Transverse colon (tissue), 4 donors: ENCODE measurements at regions not wholly inside any gene's neighbourhood (a gene's known extent, or its start where the extent isn't known, plus 50 kb on each side); places are given as distances from the start of the nearest gene placed in this dataset.
A peak's percentile ranks its signal among the peaks of the same experiment; 100 is the strongest.

Experiments used
- DNase-seq: peaks from one replicate; pipeline ENCODE4 v3.0.0-alpha.2; 2019
- H3K27ac ChIP-seq, 4 donors: fragments of 200-600 bp; sonication (generic); 2 replicates each; pipeline ENCODE4 v1.5.1; 2016 to 2018; ENCODE audit warnings: inconsistent platforms in 4 of 4
- H3K27me3 ChIP-seq: fragments of 200-600 bp; sonication (generic); 2 replicates; pipeline ENCODE4 v1.5.1; 2017; ENCODE audit warnings: inconsistent platforms
- H3K36me3 ChIP-seq, 4 donors: fragments of 200-600 bp; sonication (generic); 2 replicates each; pipeline ENCODE4 v1.5.1; 2017 to 2019; ENCODE audit warnings: inconsistent platforms in 4 of 4
- H3K4me1 ChIP-seq, 4 donors: fragments of 200-600 bp; sonication (generic); 2 replicates each; pipeline ENCODE4 v1.5.1; 2017 to 2020; ENCODE audit warnings: inconsistent platforms in 4 of 4
- H3K4me3 ChIP-seq, 4 donors: fragments of 200-600 bp; sonication (generic); 1 replicate in 1 of 4; 2 replicates in 3 of 4; pipeline versions ENCODE4 v1.5.1 to v1.6.1; 2017 to 2019; ENCODE audit warnings: inconsistent platforms in 4 of 4
- H3K9me3 ChIP-seq, 2 donors: fragments of 200-600 bp; sonication (generic); 2 replicates each; pipeline ENCODE4 v1.5.1; 2017 to 2019; ENCODE audit warnings: inconsistent platforms in 2 of 2
- CTCF ChIP-seq, 5 experiments: fragments of 200-600 bp in 3 of 5; fragments of 450-650 bp in 2 of 5; sonication (generic) in 3 of 5; IDR thresholded peaks; 1 replicate in 2 of 5; 2 replicates in 3 of 5; pipeline ENCODE4 v1.5.1; 2016 to 2017; ENCODE audit warnings: antibody characterized with exemption in 5 of 5, inconsistent platforms in 3 of 5, mild to moderate bottlenecking in 2 of 5, moderate library complexity in 1 of 5
- EP300 ChIP-seq: sonication (generic); formaldehyde crosslinking; IDR thresholded peaks from one replicate; pipeline ENCODE4 v1.6.1; 2017; ENCODE audit warnings: antibody characterized with exemption, low read depth
- POLR2A ChIP-seq: fragments of 450-650 bp; IDR thresholded peaks from one replicate; pipeline ENCODE4 v1.6.1; 2016; ENCODE audit warnings: antibody characterized with exemption, mild to moderate bottlenecking, moderate library complexity
- POLR2AphosphoS5 ChIP-seq, 3 donors: sonication (generic); formaldehyde crosslinking; IDR thresholded peaks; one replicate each; pipeline ENCODE4 v1.6.1; 2016; ENCODE audit warnings: antibody characterized with exemption in 3 of 3
- WGBS, 2 donors: methylation state at CpG; one replicate each; pipeline ENCODE4 v1.1.5; 2018; ENCODE audit warnings: low coverage in 1 of 2; 5-methylcytosine and 5-hydroxymethylcytosine counted together
- in situ Hi-C, 4 donors: fragments of 200-750 bp; cut with MboI; loops; one replicate each; pipeline versions ENCODE4 v1.15.0 to v1.15.1; 2017; ENCODE audit warnings: low sequenced_read_pairs in 3 of 4, low pct_ligation_motif_present in 1 of 4, low pct_unique_long_range_greater_than_20kb in 1 of 4
- intact Hi-C: fragments of 100-400 bp; cut with DNase I; formaldehyde crosslinking; loops from one replicate; pipeline ENCODE4 v1.15.1; 2023; ENCODE audit warnings: low total_unique reads

- no peak for DNase-seq
- in situ Hi-C loops, result no loop called here
- 33 to 44% methylated on average over 1 to 2 of the region's 2 CpGs for WGBS, 2 donors
- TF ChIP-seq POLR2AphosphoS5 (IDR thresholded peaks at IDR 0.05), result no peak
- TF ChIP-seq EP300, result no peak
- TF ChIP-seq POLR2A, result no peak
- no peak for TF ChIP-seq CTCF (IDR thresholded peaks at IDR 0.05)
- intact Hi-C loops, result no loop called here
- Histone ChIP-seq H3K36me3 (no peaks in the 10 kb centered on the region), H3K27me3 (no peaks in the 10 kb centered on the region), H3K9me3 (no peaks in the 10 kb centered on the region), H3K4me1 (peaks cover 0 to 7% (median 2%) of the 10 kb centered on the region in 4 donors), H3K27ac (no peak overlapping the region), H3K4me3 (no peak overlapping the region)
Observed at GRCh38 chr6:21478411-21478810, 115.1 kb upstream of the SOX4 start.

DNA sequence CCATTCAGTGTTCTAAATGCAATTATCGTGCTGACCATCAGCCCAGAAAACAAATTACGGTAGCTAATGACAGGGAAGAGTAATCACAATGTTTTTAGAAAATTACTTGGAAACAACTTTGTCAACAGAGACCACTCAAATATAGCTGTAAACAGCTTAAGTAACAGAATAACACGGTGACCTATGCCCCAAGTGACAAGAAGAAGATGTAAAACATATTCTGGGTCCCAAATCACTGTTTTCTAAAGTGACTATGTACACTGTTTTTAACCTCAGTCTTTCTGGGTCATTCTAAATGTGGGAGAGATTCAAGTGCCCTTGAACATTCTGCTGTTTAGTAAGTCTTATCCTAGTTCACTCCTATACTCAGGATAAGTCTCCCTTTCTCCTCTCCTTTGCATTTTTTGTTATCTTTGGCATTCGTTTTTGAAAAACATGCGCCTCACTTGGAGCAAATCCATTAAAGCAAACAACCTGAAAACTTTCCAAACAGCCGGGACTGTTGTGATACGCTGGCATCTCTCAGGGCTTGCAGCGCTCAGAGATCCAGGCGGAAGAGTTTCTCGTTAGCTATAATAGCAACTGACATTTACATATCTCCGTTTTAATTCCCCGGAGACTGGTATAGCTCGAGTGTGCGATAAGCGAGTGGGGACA, 114.5 kb upstream of the SOX4 start:
- TF ChIP-seq POLR2A (no peak), POLR2AphosphoS5 (IDR thresholded peaks at IDR 0.05) (no peak), CTCF (IDR thresholded peaks at IDR 0.05) (no peak), EP300 (no peak)
- no peaks in the 10 kb centered on the region for H3K36me3 ChIP-seq
- DNase-seq, result no peak
- WGBS, 2 donors, result 34 to 42% methylated on average over 15 of the region's 15 CpGs
- H3K27me3 ChIP-seq, result no peaks in the 10 kb centered on the region
- intact Hi-C loops (no loop called here), in situ Hi-C loops (no loop called here)
- peaks cover 0 to 7% (median 2%) of the 10 kb centered on the region in 4 donors for H3K4me1 ChIP-seq
- no peaks in the 10 kb centered on the region for H3K9me3 ChIP-seq
- H3K27ac ChIP-seq, result no peak overlapping the region
- H3K4me3 ChIP-seq, result peak overlapping the region in 1 of 4 donors; percentile 11

GRCh38 chr6:21486115-21486514, 107.4 kb upstream of the SOX4 start:
- Histone ChIP-seq H3K27ac (no peak overlapping the region), H3K36me3 (no peaks in the 10 kb centered on the region), H3K27me3 (no peaks in the 10 kb centered on the region), H3K4me3 (no peak overlapping the region), H3K9me3 (no peaks in the 10 kb centered on the region), H3K4me1 (no peaks in the 10 kb centered on the region)
- in situ Hi-C loops, result no loop called here
- 56 to 76% methylated on average over 4 of the region's 4 CpGs for WGBS, 2 donors
- TF ChIP-seq EP300, result no peak
- no peak for TF ChIP-seq POLR2AphosphoS5 (IDR thresholded peaks at IDR 0.05)
- TF ChIP-seq POLR2A, result no peak
- TF ChIP-seq CTCF (IDR thresholded peaks at IDR 0.05), result no peak
- intact Hi-C loops, result no loop called here
- DNase-seq, result no peak

DNA sequence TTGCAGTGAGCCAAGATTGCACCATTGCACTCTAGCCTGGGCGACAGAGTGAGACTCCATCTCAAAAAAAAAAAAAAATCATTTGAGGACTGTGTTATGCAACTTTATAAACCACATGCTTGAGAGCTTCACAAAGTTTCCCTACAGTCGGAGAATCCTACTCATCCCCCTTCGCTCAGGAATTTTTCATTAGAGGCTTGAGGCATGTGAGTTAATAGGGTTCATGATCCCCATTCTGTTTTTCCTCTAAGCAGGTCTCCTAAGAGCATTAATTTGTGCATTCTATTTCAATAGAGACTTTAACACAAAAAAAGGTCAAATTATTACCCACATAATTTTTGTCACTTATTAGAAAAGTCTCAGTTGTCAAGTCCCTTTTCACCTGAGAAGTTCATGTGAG, 103.7 kb upstream of the SOX4 start:
- TF ChIP-seq POLR2A (no peak), POLR2AphosphoS5 (IDR thresholded peaks at IDR 0.05) (no peak), CTCF (IDR thresholded peaks at IDR 0.05) (no peak), EP300 (no peak)
- Histone ChIP-seq H3K27ac (no peak overlapping the region), H3K4me3 (no peak overlapping the region), H3K9me3 (no peaks in the 10 kb centered on the region), H3K36me3 (no peaks in the 10 kb centered on the region), H3K4me1 (no peaks in the 10 kb centered on the region), H3K27me3 (no peaks in the 10 kb centered on the region)
- intact Hi-C loops, result no loop called here
- DNase-seq, result no peak
- 80 to 82% methylated on average over 1 to 3 of the region's 3 CpGs for WGBS, 2 donors
- in situ Hi-C loops, result no loop called here
